Astrocyte (in vitro differentiated cells and primary cell): ENCODE measurements at regions not wholly inside any gene's neighbourhood (a gene's known extent, or its start where the extent isn't known, plus 50 kb on each side); places are given as distances from the start of the nearest gene placed in this dataset.

Source experiments
- DNase-seq: peaks from one replicate; pipeline ENCODE4 v3.0.0-alpha.2; 2010; ENCODE audit warnings: low read depth
- FAIRE-seq: peaks from 2 replicates; lab custom pipeline; 2011; peaks lifted over from hg19 to GRCh38; lab: Jason Lieb, UNC
- H2AFZ ChIP-seq: 2 replicates; pipeline ENCODE4 v1.6.0; 2012; ENCODE audit warnings: low read depth, low read length, inconsistent platforms
- H3K27ac ChIP-seq: 2 replicates; pipeline ENCODE4 v1.5.1; 2011; ENCODE audit warnings: low read depth, low read length, inconsistent platforms
- H3K27me3 ChIP-seq: 2 replicates; pipeline ENCODE4 v1.6.0; 2011; ENCODE audit warnings: low read length, inconsistent platforms; ENCODE audit not compliant: insufficient read depth
- H3K36me3 ChIP-seq: 2 replicates; pipeline ENCODE4 v1.5.1; 2011; ENCODE audit warnings: low read length, inconsistent platforms; ENCODE audit not compliant: insufficient read depth
- H3K4me1 ChIP-seq: 2 replicates; pipeline ENCODE4 v1.5.1; 2011; ENCODE audit warnings: low read length, inconsistent platforms; ENCODE audit not compliant: insufficient read depth
- H3K4me2 ChIP-seq: 2 replicates; pipeline ENCODE4 v1.6.0; 2012; ENCODE audit warnings: low read length, inconsistent platforms
- H3K4me3 ChIP-seq: 2 replicates; pipeline ENCODE4 v1.5.1; 2011; ENCODE audit warnings: low read depth, mild to moderate bottlenecking, low read length, inconsistent platforms; ENCODE audit not compliant: insufficient read depth
- H3K79me2 ChIP-seq: 2 replicates; pipeline ENCODE4 v1.6.0; 2012; ENCODE audit warnings: mild to moderate bottlenecking, low read length, inconsistent platforms; ENCODE audit not compliant: insufficient read depth
- H3K9ac ChIP-seq: 2 replicates; pipeline ENCODE4 v1.6.0; 2012; ENCODE audit warnings: mild to moderate bottlenecking, low read length, inconsistent platforms
- H3K9me3 ChIP-seq: 2 replicates; pipeline ENCODE4 v1.5.1; 2012; ENCODE audit warnings: low read depth, mild to moderate bottlenecking, low read length, inconsistent platforms; ENCODE audit not compliant: insufficient read depth
- H4K20me1 ChIP-seq: 2 replicates; pipeline ENCODE4 v1.6.0; 2012; ENCODE audit warnings: low read length, inconsistent platforms; ENCODE audit not compliant: insufficient read depth
- H3K27ac Mint-ChIP-seq: one replicate; pipeline ENCODE4 v1.8.0; 2021; ENCODE audit warnings: mild to moderate bottlenecking, mixed read lengths; ENCODE audit not compliant: unreplicated experiment
- H3K27me3 Mint-ChIP-seq: one replicate; pipeline ENCODE4 v1.8.0; 2021; ENCODE audit warnings: low read depth, mixed read lengths; ENCODE audit not compliant: unreplicated experiment
- H3K36me3 Mint-ChIP-seq: one replicate; pipeline ENCODE4 v1.8.0; 2021; ENCODE audit warnings: low read depth, mixed read lengths; ENCODE audit not compliant: unreplicated experiment
- H3K4me1 Mint-ChIP-seq: one replicate; pipeline ENCODE4 v1.8.0; 2021; ENCODE audit warnings: low read depth, mixed read lengths; ENCODE audit not compliant: unreplicated experiment
- H3K4me3 Mint-ChIP-seq: one replicate; pipeline ENCODE4 v1.8.0; 2021; ENCODE audit warnings: mild to moderate bottlenecking, moderate library complexity, mixed read lengths; ENCODE audit not compliant: unreplicated experiment
- H3K9me3 Mint-ChIP-seq: one replicate; pipeline ENCODE4 v1.8.0; 2021; ENCODE audit warnings: mild to moderate bottlenecking, mixed read lengths; ENCODE audit not compliant: unreplicated experiment
- EZH2 ChIP-seq: IDR thresholded peaks from 2 replicates; pipeline ENCODE4 v1.6.1; 2012; ENCODE audit warnings: mild to moderate bottlenecking, low read length, inconsistent platforms; ENCODE audit not compliant: insufficient read depth
- TF ChIP-seq, protein P1 (sequence below): IDR thresholded peaks from 2 replicates; pipeline ENCODE4 v1.5.1; 2011; ENCODE audit warnings: low read depth, mild to moderate bottlenecking, inconsistent platforms, low read length, moderate library complexity; ENCODE audit not compliant: insufficient read depth

DNA sequence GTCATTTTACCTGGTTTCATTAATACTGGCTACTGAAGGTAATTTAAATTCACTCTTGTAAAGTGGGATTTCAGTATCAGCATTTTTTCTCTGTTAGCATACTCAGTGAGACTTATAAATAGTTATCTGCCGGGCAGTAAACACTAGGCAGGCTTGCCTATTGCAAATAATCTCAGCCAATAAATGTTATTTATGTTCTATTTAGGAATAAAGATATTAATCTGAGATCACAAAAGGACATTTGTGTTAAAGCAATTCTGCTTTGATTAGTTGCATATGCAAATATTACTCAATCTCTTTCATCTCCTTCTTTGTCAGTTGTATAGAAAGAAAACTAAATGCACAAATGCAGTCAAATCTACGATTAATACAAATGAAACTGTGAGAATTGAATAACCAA, 827.8 kb downstream of the TLE4 start:
- no peak overlapping the region for H3K27ac Mint-ChIP-seq
- DNase-seq: no peak
- no peaks in the 10 kb centered on the region for H3K27me3 Mint-ChIP-seq
- H3K4me1 ChIP-seq: no peaks in the 10 kb centered on the region
- no peak overlapping the region for H2AFZ ChIP-seq
- no peak overlapping the region for H3K4me3 ChIP-seq
- H3K4me3 Mint-ChIP-seq: no peak overlapping the region
- H3K9me3 ChIP-seq: no peaks in the 10 kb centered on the region
- H3K36me3 ChIP-seq: no peaks in the 10 kb centered on the region
- no peaks in the 10 kb centered on the region for H3K79me2 ChIP-seq
- no peaks in the 10 kb centered on the region for H4K20me1 ChIP-seq
- peaks cover 2% of the 10 kb centered on the region for H3K4me1 Mint-ChIP-seq
- H3K27me3 ChIP-seq: no peaks in the 10 kb centered on the region
- no peaks in the 10 kb centered on the region for H3K9me3 Mint-ChIP-seq
- H3K4me2 ChIP-seq: no peak overlapping the region
- TF ChIP-seq, protein P1, sequence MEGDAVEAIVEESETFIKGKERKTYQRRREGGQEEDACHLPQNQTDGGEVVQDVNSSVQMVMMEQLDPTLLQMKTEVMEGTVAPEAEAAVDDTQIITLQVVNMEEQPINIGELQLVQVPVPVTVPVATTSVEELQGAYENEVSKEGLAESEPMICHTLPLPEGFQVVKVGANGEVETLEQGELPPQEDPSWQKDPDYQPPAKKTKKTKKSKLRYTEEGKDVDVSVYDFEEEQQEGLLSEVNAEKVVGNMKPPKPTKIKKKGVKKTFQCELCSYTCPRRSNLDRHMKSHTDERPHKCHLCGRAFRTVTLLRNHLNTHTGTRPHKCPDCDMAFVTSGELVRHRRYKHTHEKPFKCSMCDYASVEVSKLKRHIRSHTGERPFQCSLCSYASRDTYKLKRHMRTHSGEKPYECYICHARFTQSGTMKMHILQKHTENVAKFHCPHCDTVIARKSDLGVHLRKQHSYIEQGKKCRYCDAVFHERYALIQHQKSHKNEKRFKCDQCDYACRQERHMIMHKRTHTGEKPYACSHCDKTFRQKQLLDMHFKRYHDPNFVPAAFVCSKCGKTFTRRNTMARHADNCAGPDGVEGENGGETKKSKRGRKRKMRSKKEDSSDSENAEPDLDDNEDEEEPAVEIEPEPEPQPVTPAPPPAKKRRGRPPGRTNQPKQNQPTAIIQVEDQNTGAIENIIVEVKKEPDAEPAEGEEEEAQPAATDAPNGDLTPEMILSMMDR: no peak
- TF ChIP-seq EZH2: no peak
- no peak overlapping the region for H3K9ac ChIP-seq
- H3K27ac ChIP-seq: no peak overlapping the region
- H3K36me3 Mint-ChIP-seq: no peaks in the 10 kb centered on the region
- FAIRE-seq: no peak

DNA sequence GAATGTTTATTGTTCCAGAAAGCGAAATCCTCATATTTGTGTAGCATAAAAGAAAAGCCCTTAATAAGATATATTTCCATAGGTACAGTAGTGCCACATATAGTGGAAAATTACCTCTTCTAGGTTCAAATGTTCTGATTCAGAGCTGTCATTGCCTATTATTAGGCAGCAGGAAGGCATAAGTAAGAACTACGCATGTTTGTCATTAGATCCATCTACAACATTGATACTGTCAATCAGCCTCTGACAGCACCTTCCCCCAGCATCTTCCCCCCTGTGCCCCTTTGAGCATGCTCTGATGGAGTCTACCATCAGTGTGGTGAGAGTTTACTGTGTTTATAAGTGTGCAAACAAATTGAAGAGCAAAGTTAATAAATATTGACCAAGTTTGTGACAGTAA, 816.1 kb downstream of the TLE4 start:
- no peaks in the 10 kb centered on the region for H3K27me3 Mint-ChIP-seq
- no peak overlapping the region for H3K4me3 Mint-ChIP-seq
- no peak for FAIRE-seq
- Histone ChIP-seq H3K79me2 (no peaks in the 10 kb centered on the region), H3K4me1 (no peaks in the 10 kb centered on the region), H3K9me3 (no peaks in the 10 kb centered on the region), H3K9ac (no peak overlapping the region), H3K4me2 (no peak overlapping the region), H4K20me1 (no peaks in the 10 kb centered on the region), H3K27me3 (no peaks in the 10 kb centered on the region), H3K27ac (no peak overlapping the region), H2AFZ (no peak overlapping the region), H3K36me3 (no peaks in the 10 kb centered on the region), H3K4me3 (no peak overlapping the region)
- H3K4me1 Mint-ChIP-seq: no peaks in the 10 kb centered on the region
- no peak overlapping the region for H3K27ac Mint-ChIP-seq
- DNase-seq: no peak
- TF ChIP-seq, protein P1: no peak
- no peak for TF ChIP-seq EZH2
- H3K9me3 Mint-ChIP-seq: no peaks in the 10 kb centered on the region
- no peaks in the 10 kb centered on the region for H3K36me3 Mint-ChIP-seq

DNA sequence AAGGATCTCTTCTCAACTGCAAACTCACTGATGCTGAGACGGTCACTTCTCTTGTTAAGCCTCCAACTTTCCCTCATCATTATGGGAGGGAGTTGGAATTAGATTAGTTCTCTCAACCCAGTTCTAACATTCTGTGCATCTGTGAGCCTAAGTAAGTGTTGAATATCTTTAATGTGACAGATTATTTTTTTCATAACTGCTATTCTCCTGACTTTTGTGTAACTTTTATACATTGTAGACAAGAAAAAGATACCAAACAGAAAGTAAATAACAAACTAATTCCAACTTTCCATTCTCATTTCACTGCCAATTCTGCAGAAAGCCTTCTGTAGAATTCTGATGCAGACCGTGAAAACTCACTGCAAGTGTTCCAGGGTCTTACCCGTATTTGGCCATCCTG, 813.5 kb downstream of the TLE4 start:
- no peaks in the 10 kb centered on the region for H3K79me2 ChIP-seq
- no peaks in the 10 kb centered on the region for H3K9me3 ChIP-seq
- no peaks in the 10 kb centered on the region for H3K9me3 Mint-ChIP-seq
- no peaks in the 10 kb centered on the region for H3K36me3 Mint-ChIP-seq
- no peak overlapping the region for H3K9ac ChIP-seq
- no peak overlapping the region for H3K4me3 Mint-ChIP-seq
- no peaks in the 10 kb centered on the region for H3K27me3 Mint-ChIP-seq
- H3K36me3 ChIP-seq: no peaks in the 10 kb centered on the region
- no peak overlapping the region for H3K4me3 ChIP-seq
- no peaks in the 10 kb centered on the region for H4K20me1 ChIP-seq
- H3K4me1 ChIP-seq: no peaks in the 10 kb centered on the region
- H3K4me2 ChIP-seq: no peak overlapping the region
- H3K4me1 Mint-ChIP-seq: no peaks in the 10 kb centered on the region
- no peak overlapping the region for H2AFZ ChIP-seq
- no peak for DNase-seq
- H3K27ac ChIP-seq: no peak overlapping the region
- H3K27ac Mint-ChIP-seq: no peak overlapping the region
- TF ChIP-seq EZH2: no peak
- TF ChIP-seq, protein P1: no peak
- H3K27me3 ChIP-seq: no peaks in the 10 kb centered on the region
- no peak for FAIRE-seq
